IPS-15b (cell line): ENCODE measurements at regions not wholly inside any gene's neighbourhood (a gene's known extent, or its start where the extent isn't known, plus 50 kb on each side); places are given as distances from the start of the nearest gene placed in this dataset.
"Not testable (repeated sequence)": the region's sequence is repeated elsewhere in the genome, so short reads cannot be mapped to it uniquely, and the experiment has no call there.

Experiments
- H3K27me3 ChIP-seq: one replicate; pipeline ENCODE4 v1.6.1; 2013; ENCODE audit warnings: low read length; ENCODE audit not compliant: control insufficient read depth, insufficient read depth
- H3K36me3 ChIP-seq: one replicate; pipeline ENCODE4 v1.6.1; 2013; ENCODE audit warnings: low read length; ENCODE audit not compliant: control insufficient read depth, insufficient read depth
- H3K4me1 ChIP-seq: one replicate; pipeline ENCODE4 v1.6.1; 2013; ENCODE audit warnings: mild to moderate bottlenecking, low read length; ENCODE audit not compliant: control insufficient read depth, insufficient read depth
- H3K4me3 ChIP-seq: one replicate; pipeline ENCODE4 v1.5.1; 2013; ENCODE audit warnings: low read depth, low read length
- H3K9ac ChIP-seq: one replicate; pipeline ENCODE4 v1.6.1; 2013; ENCODE audit warnings: low read depth, mild to moderate bottlenecking, low read length
- H3K9me3 ChIP-seq: one replicate; pipeline ENCODE4 v1.6.1; 2013; ENCODE audit warnings: mild to moderate bottlenecking, low read length; ENCODE audit not compliant: control insufficient read depth, insufficient read depth

- H3K4me3 ChIP-seq: no peak overlapping the region
- H3K9ac ChIP-seq: no peak overlapping the region
- no peaks in the 10 kb centered on the region for H3K9me3 ChIP-seq
- H3K27me3 ChIP-seq: no peaks in the 10 kb centered on the region
- H3K4me1 ChIP-seq: no peaks in the 10 kb centered on the region
- H3K36me3 ChIP-seq: no peaks in the 10 kb centered on the region
Observed at GRCh38 chr6:11413117-11413687, 124.3 kb upstream of the TMEM170B start.

- Histone ChIP-seq H3K27me3 (no peaks in the 10 kb centered on the region), H3K4me3 (no peak overlapping the region), H3K9me3 (no peaks in the 10 kb centered on the region), H3K4me1 (no peaks in the 10 kb centered on the region), H3K9ac (no peak overlapping the region), H3K36me3 (no peaks in the 10 kb centered on the region)
Observed at GRCh38 chr6:11412616-11413015, 124.9 kb upstream of the TMEM170B start.

- no peak overlapping the region for H3K4me3 ChIP-seq
Observed at GRCh38 chr6:11412011-11412424, 125.5 kb upstream of the TMEM170B start.

GRCh38 chr6:11411593-11411992 is 126.0 kb upstream of the TMEM170B start:
- no peaks in the 10 kb centered on the region for H3K9me3 ChIP-seq
- no peaks in the 10 kb centered on the region for H3K4me1 ChIP-seq
- H3K4me3 ChIP-seq: no peak overlapping the region
- no peak overlapping the region for H3K9ac ChIP-seq
- no peaks in the 10 kb centered on the region for H3K27me3 ChIP-seq
- H3K36me3 ChIP-seq: no peaks in the 10 kb centered on the region

More at GRCh38 chr6:11412011-11412424, 125.5 kb upstream of the TMEM170B start:
- no peaks in the 10 kb centered on the region for H3K9me3 ChIP-seq
- H3K9ac ChIP-seq: no peak overlapping the region
- no peaks in the 10 kb centered on the region for H3K4me1 ChIP-seq
- H3K36me3 ChIP-seq: no peaks in the 10 kb centered on the region
- no peaks in the 10 kb centered on the region for H3K27me3 ChIP-seq

GRCh38 chr6:11410539-11411307 is 126.8 kb upstream of the TMEM170B start:
- Histone ChIP-seq H3K9ac (no peak overlapping the region), H3K4me1 (no peaks in the 10 kb centered on the region), H3K27me3 (no peaks in the 10 kb centered on the region), H3K4me3 (no peak overlapping the region), H3K9me3 (no peaks in the 10 kb centered on the region), H3K36me3 (no peaks in the 10 kb centered on the region)

- Histone ChIP-seq H3K27me3 (no peaks in the 10 kb centered on the region), H3K4me1 (peaks cover 3% of the 10 kb centered on the region), H3K9me3 (no peaks in the 10 kb centered on the region), H3K36me3 (no peaks in the 10 kb centered on the region), H3K4me3 (no peak overlapping the region), H3K9ac (no peak overlapping the region)
Observed at GRCh38 chr6:11409371-11409770, 128.2 kb upstream of the TMEM170B start.

- no peaks in the 10 kb centered on the region for H3K27me3 ChIP-seq
- H3K9me3 ChIP-seq: no peaks in the 10 kb centered on the region
- no peaks in the 10 kb centered on the region for H3K36me3 ChIP-seq
- no peak overlapping the region for H3K4me3 ChIP-seq
- peaks cover 3% of the 10 kb centered on the region for H3K4me1 ChIP-seq
- no peak overlapping the region for H3K9ac ChIP-seq
Observed at GRCh38 chr6:11407414-11407813, 130.1 kb upstream of the TMEM170B start.

- no peaks in the 10 kb centered on the region for H3K9me3 ChIP-seq
- H3K27me3 ChIP-seq: no peaks in the 10 kb centered on the region
- H3K36me3 ChIP-seq: no peaks in the 10 kb centered on the region
- no peak overlapping the region for H3K9ac ChIP-seq
- no peak overlapping the region for H3K4me3 ChIP-seq
- peaks cover 3% of the 10 kb centered on the region for H3K4me1 ChIP-seq
Observed at GRCh38 chr6:11404838-11405237, 132.7 kb upstream of the TMEM170B start.

- H3K9ac ChIP-seq: no peak overlapping the region
- peaks cover 3% of the 10 kb centered on the region for H3K4me1 ChIP-seq
- no peaks in the 10 kb centered on the region for H3K36me3 ChIP-seq
- H3K9me3 ChIP-seq: no peaks in the 10 kb centered on the region
- H3K4me3 ChIP-seq: no peak overlapping the region
- no peaks in the 10 kb centered on the region for H3K27me3 ChIP-seq
Observed at GRCh38 chr6:11404081-11404480, 133.5 kb upstream of the TMEM170B start.

GRCh38 chr6:11403035-11403601 is 134.4 kb upstream of the TMEM170B start:
- Histone ChIP-seq H3K4me1 (peaks cover 3% of the 10 kb centered on the region), H3K27me3 (no peaks in the 10 kb centered on the region), H3K9ac (no peak overlapping the region), H3K36me3 (no peaks in the 10 kb centered on the region), H3K4me3 (no peak overlapping the region), H3K9me3 (no peaks in the 10 kb centered on the region)

GRCh38 chr6:11402581-11402980 is 135.0 kb upstream of the TMEM170B start:
- not testable (repeated sequence) for H3K4me3 ChIP-seq, H3K27me3 ChIP-seq, H3K4me1 ChIP-seq, H3K9ac ChIP-seq, H3K9me3 ChIP-seq, H3K36me3 ChIP-seq

GRCh38 chr6:11401954-11402353 is 135.6 kb upstream of the TMEM170B start:
- not testable (repeated sequence) for H3K4me1 ChIP-seq

More at GRCh38 chr6:11401954-11402353, 135.6 kb upstream of the TMEM170B start:
- not testable (repeated sequence) for H3K9me3 ChIP-seq, H3K27me3 ChIP-seq, H3K9ac ChIP-seq, H3K36me3 ChIP-seq, H3K4me3 ChIP-seq
